Pancreas (tissue), 10 donors: ENCODE measurements at regions not wholly inside any gene's neighbourhood (a gene's known extent, or its start where the extent isn't known, plus 50 kb on each side); places are given as distances from the start of the nearest gene placed in this dataset.
A peak's percentile ranks its signal among the peaks of the same experiment; 100 is the strongest.

Source experiments
- ATAC-seq, 4 donors: fragments of 200-7000 bp; cut with Tn5 transposase; one replicate each; pipeline versions ENCODE4 v1.8.0 to v1.9.1; 2020; ENCODE audit warnings: mild to moderate bottlenecking in 4 of 4, moderate library complexity in 4 of 4
- DNase-seq, 6 donors: peaks; one replicate each; pipeline ENCODE4 v3.0.0-alpha.2; 2020
- FAIRE-seq: peaks from 2 replicates; lab custom pipeline; 2012; peaks lifted over from hg19 to GRCh38; lab: Jason Lieb, UNC
- H3K27ac ChIP-seq, 4 donors: fragments of 200-600 bp; sonication (generic); 1 replicate in 3 of 4; 2 replicates in 1 of 4; pipeline versions ENCODE4 v1.5.0 to v1.8.0; 2020
- H3K27me3 ChIP-seq, 4 donors: fragments of 200-600 bp; one replicate each; pipeline ENCODE4 v1.8.0; 2021
- H3K36me3 ChIP-seq, 3 donors: fragments of 200-600 bp; sonication (generic) in 1 of 3; one replicate each; pipeline versions ENCODE4 v1.5.0 to v1.8.0; 2020 to 2021
- H3K4me1 ChIP-seq, 3 donors: fragments of 200-600 bp; one replicate each; pipeline ENCODE4 v1.8.0; 2021
- H3K4me3 ChIP-seq, 4 donors: fragments of 200-600 bp; sonication (generic) in 2 of 4; one replicate each; pipeline versions ENCODE4 v1.5.0 to v1.8.0; 2020 to 2021
- H3K9me3 ChIP-seq, 4 donors: fragments of 200-600 bp; one replicate each; pipeline ENCODE4 v1.8.0; 2021
- CTCF ChIP-seq, 4 donors: fragments of 200-600 bp; sonication (generic) in 3 of 4; IDR thresholded peaks; one replicate each; pipeline versions ENCODE4 v1.5.0 to v1.8.0; 2021; ENCODE audit warnings: antibody characterized with exemption in 4 of 4
- WGBS, 2 donors: extraction: QIAGEN DNeasy Blood & Tissue Kit; methylation state at CpG; one replicate each; pipeline ENCODE4 v1.1.7; 2013; 5-methylcytosine and 5-hydroxymethylcytosine counted together
- intact Hi-C, 3 donors: fragments of 100-400 bp; cut with DNase I; formaldehyde crosslinking; loops; one replicate each; pipeline versions ENCODE4 v1.11.1 to v1.14.2; 2022
- donor health status: healthy with polysubstance abuse.
- donor health status: DM: no; HTN: no; CAD: no; lungs with moderate emphysema.
- donor health status: DM: no; HTN: no; CAD: no.
- donor health status: control.
- donor health status: control.
- donor health status: Bipolar disorder and iron deficiency.
- donor health status: DM: yes; HTN: yes; CAD: no.
- donor health status: DM: no; HTN: no; CAD: no.
- donor health status: DM: no; HTN: no; CAD: no.
- donor health status: DM: yes; HTN: yes; CAD: no.

DNA sequence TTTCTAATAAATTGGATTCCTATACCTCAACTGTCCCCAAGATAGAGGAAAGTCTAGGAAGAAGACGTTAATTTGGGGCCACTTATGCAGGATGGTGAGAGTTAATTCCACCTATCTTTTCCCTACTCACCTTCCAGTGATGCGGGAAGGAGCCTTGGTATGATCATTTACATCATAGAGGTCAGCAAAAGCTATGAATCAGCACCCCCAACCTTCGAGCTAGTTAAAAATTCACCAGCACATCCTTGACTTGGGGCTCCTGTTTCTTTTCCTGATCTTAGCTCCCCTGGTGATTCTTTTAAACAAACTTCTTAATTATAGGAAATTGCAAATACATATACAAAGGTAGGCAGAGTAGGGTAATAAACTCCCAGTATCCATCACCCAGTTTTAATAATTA, 366.6 kb downstream of the SOX2 start:
- no peak for FAIRE-seq
- 18 to 26% methylated on average over 3 of the region's 3 CpGs for whole genome bisulfite sequencing, 2 donors
- intact Hi-C loops, result no loop called here

DNA sequence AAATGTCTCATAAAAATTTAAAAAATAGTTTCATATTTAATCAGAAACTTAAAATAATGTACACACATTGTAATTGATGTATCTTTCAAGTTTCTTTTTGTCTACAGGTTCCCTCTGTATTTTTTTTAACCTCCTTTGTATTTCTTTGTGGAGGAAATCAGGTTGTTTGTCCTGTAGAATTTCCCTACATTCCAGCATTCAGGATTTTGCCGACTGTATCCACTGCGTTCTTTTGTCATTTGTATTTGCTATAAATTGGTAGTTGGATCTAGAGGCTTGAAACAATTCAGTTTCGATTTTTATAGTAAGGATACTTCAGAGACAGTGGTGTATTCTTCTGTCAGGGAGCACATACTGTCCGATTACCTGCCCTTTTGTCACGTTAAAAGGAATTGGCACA, 367.2 kb downstream of the SOX2 start:
- H3K36me3 ChIP-seq, result no peaks in the 10 kb centered on the region
- H3K4me1 ChIP-seq, result no peaks in the 10 kb centered on the region
- H3K27me3 ChIP-seq, result peaks cover 0 to 4% (median 0%) of the 10 kb centered on the region in 4 donors
- intact Hi-C loops, result no loop called here
- H3K4me3 ChIP-seq, result no peak overlapping the region
- DNase-seq (no peak), FAIRE-seq (no peak), ATAC-seq (no peak)
- TF ChIP-seq CTCF (IDR thresholded peaks at IDR 0.05), result no peak
- no peaks in the 10 kb centered on the region for H3K9me3 ChIP-seq
- WGBS, 2 donors, result 45 to 64% methylated on average over 5 of the region's 5 CpGs
- no peak overlapping the region for H3K27ac ChIP-seq

More for the DNA sequence above, 366.6 kb downstream of the SOX2 start:
- H3K4me1 ChIP-seq, result no peaks in the 10 kb centered on the region
- DNase-seq (no peak), ATAC-seq (no peak)
- no peak for TF ChIP-seq CTCF (IDR thresholded peaks at IDR 0.05)
- no peak overlapping the region for H3K4me3 ChIP-seq
- no peaks in the 10 kb centered on the region for H3K27me3 ChIP-seq
- no peaks in the 10 kb centered on the region for H3K9me3 ChIP-seq
- no peak overlapping the region for H3K27ac ChIP-seq
- no peaks in the 10 kb centered on the region for H3K36me3 ChIP-seq

DNA sequence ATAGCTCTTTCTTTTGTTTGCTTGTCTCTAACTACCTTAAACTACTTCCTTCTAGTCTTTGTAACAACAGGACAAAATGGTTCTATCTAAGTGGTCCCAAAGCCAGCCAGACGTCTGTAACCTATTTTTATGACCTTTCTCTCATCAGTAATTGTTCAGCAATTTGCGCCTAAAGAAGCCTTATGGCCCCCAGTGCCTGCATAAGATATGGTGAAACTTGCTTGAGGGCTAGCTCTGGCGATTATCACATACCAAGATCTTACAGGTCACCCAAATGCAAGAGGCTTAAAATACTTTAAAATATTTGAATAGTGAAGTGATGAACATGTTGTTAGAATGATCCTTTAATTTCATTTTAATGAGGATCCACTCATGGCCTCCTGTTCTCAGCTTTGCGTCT, 369.4 kb downstream of the SOX2 start:
- Histone ChIP-seq H3K4me3 (no peak overlapping the region), H3K27ac (no peak overlapping the region), H3K4me1 (no peaks in the 10 kb centered on the region), H3K9me3 (no peaks in the 10 kb centered on the region), H3K27me3 (peaks cover 0 to 9% (median 0%) of the 10 kb centered on the region in 4 donors), H3K36me3 (no peaks in the 10 kb centered on the region)
- 62 to 69% methylated on average over 4 of the region's 4 CpGs for WGBS, 2 donors
- ATAC-seq (no peak), DNase-seq (no peak), FAIRE-seq (no peak)
- intact Hi-C loops, result no loop called here
- no peak for TF ChIP-seq CTCF (IDR thresholded peaks at IDR 0.05)

GRCh38 chr3:182083112-182083511, 371.4 kb downstream of the SOX2 start:
- no peak overlapping the region for H3K4me3 ChIP-seq
- peaks cover 0 to 9% (median 0%) of the 10 kb centered on the region in 4 donors for H3K27me3 ChIP-seq
- TF ChIP-seq CTCF (IDR thresholded peaks at IDR 0.05), result no peak
- WGBS, 2 donors, result 14 to 15% methylated on average over 2 of the region's 2 CpGs
- H3K27ac ChIP-seq, result no peak overlapping the region
- no peaks in the 10 kb centered on the region for H3K9me3 ChIP-seq
- DNase-seq, result no peak
- intact Hi-C loops, result no loop called here
- no peaks in the 10 kb centered on the region for H3K4me1 ChIP-seq
- no peaks in the 10 kb centered on the region for H3K36me3 ChIP-seq
- FAIRE-seq, result no peak
- ATAC-seq, result no peak

- Histone ChIP-seq H3K27me3 (no peaks in the 10 kb centered on the region), H3K27ac (no peak overlapping the region), H3K36me3 (no peaks in the 10 kb centered on the region), H3K9me3 (no peaks in the 10 kb centered on the region), H3K4me3 (no peak overlapping the region), H3K4me1 (no peaks in the 10 kb centered on the region)
- 8 to 9% methylated on average over 6 of the region's 6 CpGs for WGBS, 2 donors
- no peak for DNase-seq
- ATAC-seq, result peak in 1 of 4 donors; percentile 29
- no peak for TF ChIP-seq CTCF (IDR thresholded peaks at IDR 0.05)
- intact Hi-C loops, result no loop called here
- FAIRE-seq, result no peak
Observed at GRCh38 chr3:182092662-182093262, 381.0 kb downstream of the SOX2 start.
